Epithelial cell of prostate (primary cell): ENCODE measurements at regions not wholly inside any gene's neighbourhood (a gene's known extent, or its start where the extent isn't known, plus 50 kb on each side); places are given as distances from the start of the nearest gene placed in this dataset.
"Not testable (repeated sequence)": the region's sequence is repeated elsewhere in the genome, so short reads cannot be mapped to it uniquely, and the experiment has no call there.

Experiments used
- DNase-seq: peaks from one replicate; pipeline ENCODE4 v3.0.0-alpha.2; 2011; ENCODE audit warnings: low read depth, low spot score
- H3K27ac ChIP-seq: fragments of 450-650 bp; 2 replicates; pipeline ENCODE4 v1.5.1; 2017; ENCODE audit warnings: mild to moderate bottlenecking

DNA sequence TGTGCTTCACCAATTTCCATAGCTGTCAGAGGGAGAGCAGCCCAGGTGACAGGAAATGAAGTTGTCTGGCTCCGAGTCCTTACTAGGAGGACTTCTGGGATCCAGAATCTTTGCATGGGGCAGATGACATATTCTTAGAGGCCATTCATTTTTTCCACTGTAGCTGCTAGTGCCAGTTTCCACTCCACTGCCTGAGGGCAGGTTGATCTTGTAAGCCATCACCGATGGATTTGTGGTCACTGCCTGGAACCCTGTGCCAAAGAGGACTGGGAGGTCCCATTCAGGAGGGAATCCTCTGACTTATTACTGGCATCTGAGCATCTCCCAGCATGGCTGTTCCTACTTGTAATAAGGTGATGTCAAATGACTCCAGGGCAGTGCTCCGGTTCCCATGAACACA, 144.1 kb upstream of the KCNJ18 start:
- no peak overlapping the region for H3K27ac ChIP-seq
- no peak for DNase-seq

DNA sequence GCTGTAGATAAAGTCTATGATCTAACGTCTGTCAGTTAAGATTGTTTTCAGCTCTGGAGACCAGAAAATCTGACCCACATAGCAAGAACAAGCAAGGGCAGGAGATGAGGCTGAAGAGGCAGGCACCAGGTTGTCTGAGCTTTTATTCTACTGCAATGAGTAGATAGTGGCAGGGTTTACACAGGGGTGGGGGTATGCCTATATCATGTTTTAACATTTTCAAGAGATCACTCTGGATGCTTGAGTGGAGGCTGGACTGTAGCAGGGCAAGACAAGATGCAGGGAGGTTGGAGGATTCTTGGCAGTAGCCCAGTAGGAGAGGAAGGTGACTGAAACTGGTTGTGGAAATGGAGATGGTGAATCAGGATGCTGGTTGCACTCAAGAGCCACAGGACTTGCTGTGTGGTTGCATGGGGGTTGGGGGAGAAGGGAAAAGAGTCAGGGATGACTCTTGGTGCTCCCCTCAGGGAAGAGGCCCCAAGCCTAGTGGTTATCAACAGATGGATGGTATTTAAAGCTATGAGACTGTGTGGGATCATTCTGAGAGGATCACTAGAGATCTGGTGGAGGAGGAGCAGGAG, 143.1 kb upstream of the KCNJ18 start:
- peak overlapping the region; percentile 70 for H3K27ac ChIP-seq
- DNase-seq = no peak

DNA sequence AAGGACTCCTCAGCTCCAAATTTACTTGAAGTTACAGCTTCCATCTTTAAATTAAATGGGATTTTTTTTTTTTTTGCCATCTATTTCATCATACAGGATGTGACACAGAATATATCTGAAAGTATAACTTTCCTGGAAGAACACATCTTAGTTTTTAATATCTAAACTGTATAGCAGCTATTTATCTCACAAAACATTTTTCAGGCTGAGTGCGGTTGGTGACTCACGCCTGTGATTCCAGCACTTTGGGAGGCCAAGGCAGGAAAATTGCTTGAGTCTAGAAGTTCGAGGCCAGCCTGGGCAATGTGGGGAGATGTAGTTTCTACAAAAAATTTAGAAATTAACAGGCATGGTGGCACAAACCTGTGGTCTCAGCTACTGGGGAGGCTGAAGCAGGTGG, 142.3 kb upstream of the KCNJ18 start:
- H3K27ac ChIP-seq = peak overlapping the region; percentile 70
- not testable (repeated sequence) for DNase-seq

DNA sequence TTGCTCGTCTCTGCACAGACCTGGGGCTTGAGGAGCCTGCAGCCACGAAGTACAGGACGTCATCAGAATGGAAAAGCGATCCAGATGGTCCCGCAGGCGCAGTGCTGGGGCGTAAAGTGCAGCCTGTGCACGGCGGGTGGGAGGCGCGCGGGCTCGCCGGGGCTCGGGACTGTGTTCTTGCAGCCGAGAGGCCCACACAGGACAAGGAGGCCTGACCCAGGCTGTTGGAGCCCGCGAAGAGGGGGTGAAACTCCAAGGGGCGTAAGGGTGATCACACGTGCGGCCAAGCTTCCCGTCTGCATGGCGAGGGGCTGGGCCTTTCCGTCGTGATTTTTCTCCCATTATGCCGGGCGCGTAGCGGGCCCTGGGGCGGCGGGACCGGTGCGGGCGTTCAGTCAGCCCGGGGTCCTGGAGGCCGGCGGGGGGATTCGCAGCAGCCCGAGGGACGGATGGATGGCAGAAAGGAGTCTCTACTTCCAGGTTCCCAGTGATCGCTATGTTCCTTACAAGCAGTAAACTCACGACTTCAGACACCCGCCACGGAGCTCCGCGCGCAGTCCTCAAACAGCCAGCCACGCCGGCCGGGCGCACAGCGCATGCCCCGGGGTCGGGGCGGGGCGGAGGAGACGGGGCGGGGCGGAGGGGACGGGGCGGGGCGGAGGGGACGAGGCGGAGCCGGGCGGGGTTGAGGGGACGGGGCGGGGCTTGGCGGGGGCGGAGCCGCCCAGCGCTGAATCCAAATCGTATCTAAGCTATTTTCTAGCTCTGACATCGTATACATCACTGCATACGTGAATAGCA, 141.0 kb upstream of the KCNJ18 start:
- peak overlapping the region; percentile 70 for H3K27ac ChIP-seq
- DNase-seq = no peak

DNA sequence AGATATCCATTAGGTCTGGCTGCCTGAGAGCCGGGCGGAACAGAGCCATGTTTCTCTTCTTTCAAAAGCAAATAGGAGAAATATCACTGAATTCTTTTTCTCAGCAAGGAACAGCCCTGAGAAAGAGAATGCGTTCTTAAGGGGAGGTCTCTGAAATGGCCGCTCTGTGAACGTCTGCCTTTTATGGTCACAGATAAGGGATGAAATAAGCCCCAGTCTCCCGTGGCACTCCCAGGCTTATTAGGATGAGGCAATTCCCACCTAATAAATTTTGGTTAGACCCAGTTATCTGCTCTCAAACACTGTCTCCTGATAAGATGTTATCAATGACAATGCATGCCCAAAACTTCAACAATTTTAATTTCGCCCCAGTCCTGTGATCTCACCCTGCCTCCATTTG, 133.4 kb upstream of the KCNJ18 start:
- DNase-seq = not testable (repeated sequence)

DNA sequence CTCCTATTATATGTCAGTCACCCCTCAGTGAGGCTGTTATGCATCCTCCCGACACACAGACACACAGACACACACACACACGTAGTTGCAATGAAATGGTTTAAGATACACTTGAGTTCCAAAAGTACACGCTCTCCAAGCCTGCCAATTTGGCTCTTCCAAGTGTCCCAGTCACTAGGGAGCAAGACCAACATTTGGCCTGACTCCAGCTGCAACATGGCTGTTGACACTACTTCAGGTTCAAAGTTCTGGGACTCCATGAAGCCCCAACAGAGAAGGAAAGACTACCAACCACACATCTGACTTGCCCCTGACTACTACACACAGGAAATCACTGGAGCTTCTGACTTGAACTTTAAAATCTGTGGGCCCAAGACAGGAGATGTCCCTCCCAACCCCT, 128.1 kb upstream of the KCNJ18 start:
- no peak for DNase-seq
- no peak overlapping the region for H3K27ac ChIP-seq

More for the DNA sequence above, 133.4 kb upstream of the KCNJ18 start:
- not testable (repeated sequence) for H3K27ac ChIP-seq

DNA sequence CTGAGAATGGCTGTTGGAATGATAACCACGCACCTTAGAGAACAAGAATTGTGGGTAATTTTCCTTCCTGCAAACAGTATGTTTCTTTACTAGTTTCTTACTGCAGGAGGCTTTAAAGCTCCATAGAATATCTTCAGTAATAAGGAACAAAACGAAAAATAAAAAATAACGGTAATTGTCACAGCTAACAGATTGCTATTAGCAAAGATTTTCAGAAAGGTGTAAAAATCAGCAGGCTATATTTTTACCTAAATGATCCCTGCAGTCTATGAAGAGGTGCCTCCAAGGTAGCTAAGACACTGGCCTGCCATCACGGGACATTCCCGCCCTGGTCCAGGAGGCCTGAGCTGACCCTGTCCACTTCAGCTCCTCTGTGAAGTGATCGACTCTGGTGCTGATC, 127.6 kb upstream of the KCNJ18 start:
- not testable (repeated sequence) for DNase-seq, H3K27ac ChIP-seq

DNA sequence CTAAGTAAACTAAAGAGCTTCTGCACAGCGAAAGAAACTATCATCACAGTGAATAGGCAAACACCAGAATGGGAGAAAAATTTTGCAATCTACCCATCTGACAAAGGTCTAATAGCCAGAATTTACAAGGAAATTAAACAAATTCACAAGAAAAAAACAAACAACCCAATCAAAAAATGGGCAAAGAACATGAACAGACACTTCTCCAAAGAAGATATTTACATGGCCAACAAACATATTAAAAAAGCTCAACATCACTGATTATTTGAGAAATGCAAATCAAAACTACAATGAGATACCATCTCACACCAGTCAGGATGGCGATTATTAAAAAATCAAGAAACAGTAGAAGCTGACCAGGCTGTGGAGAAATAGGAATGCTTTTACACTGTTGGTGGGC, 121.9 kb upstream of the KCNJ18 start:
- not testable (repeated sequence) for DNase-seq, H3K27ac ChIP-seq

DNA sequence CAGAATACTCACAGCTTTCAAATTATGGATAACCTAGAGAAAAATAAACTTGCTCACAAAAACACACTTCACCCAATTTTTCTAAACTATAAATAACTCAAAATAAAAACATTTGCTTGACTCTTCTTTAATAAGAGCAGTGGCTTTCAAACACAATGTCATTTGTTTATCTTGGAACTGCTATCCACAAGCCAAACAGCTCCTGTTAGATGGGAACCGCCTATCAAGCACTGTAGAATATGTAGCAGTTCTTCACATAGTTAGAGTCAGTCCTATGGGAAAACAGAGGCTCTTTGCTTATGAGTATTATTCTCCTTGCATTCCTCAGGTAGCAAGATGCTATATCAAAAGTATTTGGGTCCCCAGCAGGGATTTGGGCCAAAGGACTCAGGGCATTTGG, 120.2 kb upstream of the KCNJ18 start:
- not testable (repeated sequence) for DNase-seq, H3K27ac ChIP-seq

DNA sequence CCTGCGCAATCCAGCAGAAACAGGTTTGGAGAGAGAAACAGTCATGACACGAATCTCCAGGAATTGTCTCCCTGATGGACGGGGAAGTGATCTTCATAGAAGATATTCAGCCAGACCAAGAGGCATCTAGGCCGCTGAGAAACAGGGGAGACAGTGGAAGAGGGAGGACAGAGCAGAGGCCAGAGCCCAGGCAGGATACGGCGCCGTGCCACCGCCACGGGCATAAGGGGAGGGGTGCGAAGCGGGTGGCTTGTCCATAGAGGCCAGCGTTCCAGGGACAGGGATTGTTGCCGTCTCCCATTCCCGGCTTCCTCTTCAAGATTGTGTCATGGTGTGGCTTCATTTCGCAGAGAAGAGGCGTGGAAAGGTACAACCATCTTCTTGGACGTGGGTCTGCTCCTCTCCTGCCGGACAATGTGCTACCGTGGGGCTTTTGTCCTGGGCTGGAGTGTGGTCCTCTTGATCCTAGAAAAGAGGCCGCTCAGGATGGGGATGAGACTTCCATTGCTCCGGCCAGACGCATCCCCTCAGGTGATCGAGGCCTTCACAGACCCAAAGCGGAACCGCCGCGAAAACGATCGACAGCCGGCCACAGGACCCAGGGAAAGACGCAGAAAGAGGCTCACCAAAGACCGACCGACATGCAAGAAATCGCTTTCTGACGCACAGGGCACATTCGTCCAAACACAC, 118.9 kb upstream of the KCNJ18 start:
- not testable (repeated sequence) for H3K27ac ChIP-seq, DNase-seq

DNA sequence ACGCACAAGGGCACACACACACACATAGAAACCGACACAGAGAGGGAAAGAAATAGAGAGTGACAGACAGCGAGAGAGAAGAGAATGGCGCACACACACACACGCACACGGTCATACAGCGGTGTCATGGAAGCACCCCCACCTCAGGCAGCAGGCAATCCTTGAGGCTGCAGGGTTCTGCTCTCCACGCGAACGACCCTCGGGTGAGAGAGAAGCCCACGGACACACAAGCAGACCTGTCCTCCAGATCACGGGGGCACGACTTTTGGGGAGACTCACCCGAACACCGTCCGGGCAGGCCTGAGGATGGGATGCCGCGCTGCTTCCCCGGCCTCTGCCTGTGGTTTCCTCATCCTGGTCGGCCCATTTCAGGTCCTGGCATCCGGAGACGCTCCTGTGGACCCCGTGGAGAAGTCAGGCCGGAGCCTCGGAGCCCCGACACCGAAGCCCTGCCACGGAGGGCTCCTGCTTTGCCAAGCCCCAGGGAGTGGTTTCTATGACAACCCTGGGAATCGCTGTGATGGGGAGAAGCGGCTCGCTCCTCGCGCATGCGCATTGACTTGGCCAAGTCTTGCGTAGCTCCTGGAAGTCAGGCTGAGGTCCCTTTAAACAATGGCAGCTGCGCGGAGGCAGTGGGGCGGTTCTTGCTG, 118.2 kb upstream of the KCNJ18 start:
- H3K27ac ChIP-seq = no peak overlapping the region
- DNase-seq = no peak

DNA sequence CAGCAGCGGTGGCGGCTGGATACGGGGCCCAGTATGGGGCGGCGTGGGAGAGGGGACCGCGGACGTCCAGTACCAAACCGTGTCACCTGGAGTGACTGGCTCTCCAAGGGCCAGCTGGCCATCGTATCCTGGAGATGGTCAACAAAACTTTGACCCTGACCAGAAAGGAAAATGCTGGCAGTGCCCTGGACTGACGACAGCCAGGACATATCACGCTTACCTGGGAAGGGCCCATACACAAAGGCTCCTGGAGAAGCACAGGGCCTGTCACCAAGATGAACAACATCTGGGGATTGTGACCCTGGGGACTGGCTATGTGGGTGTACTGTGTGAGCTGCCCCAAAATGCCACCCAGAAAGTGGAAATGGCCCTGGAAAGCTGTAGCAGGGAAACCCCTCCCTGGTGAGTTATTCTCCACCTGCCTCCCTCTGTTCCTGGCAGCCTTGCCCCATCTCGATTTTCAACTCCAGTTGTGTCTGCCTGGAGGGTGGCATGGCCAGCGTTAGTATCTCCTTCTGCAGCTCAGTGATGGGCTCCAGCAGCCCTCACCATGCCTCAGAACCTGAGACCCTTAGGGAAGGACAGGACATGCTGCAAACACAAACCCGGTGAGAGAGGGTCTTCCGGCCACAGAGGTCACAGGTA, 117.6 kb upstream of the KCNJ18 start:
- DNase-seq, H3K27ac ChIP-seq: not testable (repeated sequence)

DNA sequence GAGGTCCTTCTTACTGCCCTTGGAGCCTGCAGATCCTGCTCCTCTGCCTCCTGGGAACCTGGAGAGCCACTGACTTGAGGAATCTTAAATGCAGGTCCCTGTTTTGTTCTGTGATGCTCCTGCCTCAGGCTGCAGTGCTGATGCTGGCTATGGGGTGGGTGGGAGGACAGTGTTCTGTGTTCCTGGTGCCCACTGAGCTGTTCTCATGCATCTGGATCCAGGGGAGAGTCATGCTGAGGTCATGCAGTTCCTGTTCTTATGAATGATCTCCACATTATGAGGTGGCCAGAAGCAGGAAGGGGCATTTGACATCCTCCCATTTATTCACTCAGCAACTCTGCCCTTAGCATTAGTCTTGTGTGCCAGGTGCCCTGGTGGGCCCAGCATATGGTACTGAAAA, 113.5 kb upstream of the KCNJ18 start:
- DNase-seq = not testable (repeated sequence)

DNA sequence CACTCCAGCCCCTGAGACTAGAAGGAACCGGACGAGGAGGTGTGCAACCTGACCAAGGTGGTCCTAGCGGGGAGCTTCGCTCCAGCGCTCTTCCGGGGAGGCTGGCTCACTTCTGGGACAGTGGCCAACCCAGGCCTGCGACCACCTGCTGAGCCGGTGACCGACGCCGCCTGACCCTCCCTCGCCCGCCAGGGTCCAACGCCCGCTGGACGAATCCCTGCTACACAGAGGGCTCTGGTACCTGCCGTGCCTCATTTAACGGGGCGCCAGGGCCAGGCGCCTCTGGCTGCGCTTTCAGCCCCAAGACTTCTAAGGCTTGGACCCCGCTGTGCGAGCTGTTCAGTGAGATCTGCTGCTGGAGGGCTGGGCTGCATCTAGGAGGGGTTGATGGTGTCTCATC, 99.5 kb upstream of the KCNJ18 start:
- DNase-seq = no peak
- H3K27ac ChIP-seq = no peak overlapping the region

More for the DNA sequence above, 113.5 kb upstream of the KCNJ18 start:
- H3K27ac ChIP-seq = not testable (repeated sequence)

DNA sequence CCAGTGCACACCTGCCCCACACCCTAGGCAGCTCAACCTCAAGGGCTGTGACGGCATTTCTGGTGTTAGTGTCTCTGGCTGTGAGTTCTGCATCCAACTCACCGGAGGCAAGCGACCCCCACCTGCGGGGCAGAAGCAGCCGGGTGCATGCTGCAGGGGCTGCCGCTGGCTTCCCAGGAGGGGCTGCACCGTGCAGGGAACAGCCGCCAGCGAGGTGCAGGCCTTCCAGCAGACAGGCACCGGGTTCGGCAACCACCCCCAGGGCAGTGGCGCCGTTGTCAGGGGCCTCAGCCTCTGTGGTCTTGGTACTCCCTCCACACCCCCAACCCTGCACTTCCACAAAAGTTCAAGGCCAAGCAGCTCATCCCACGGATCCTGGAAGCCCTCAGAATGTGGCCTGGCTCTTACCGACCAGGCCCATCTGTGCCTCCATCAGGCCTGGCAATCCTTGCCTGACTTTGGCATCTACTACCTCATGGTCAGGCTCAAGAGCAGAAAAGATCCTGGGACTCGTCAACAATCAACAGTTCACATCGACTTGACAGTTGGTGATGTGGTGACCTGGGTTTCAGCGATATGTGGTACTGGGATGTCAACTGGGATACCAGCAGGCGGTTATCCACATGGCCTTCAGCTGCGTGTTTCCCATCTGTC, 98.7 kb upstream of the KCNJ18 start:
- not testable (repeated sequence) for H3K27ac ChIP-seq

DNA sequence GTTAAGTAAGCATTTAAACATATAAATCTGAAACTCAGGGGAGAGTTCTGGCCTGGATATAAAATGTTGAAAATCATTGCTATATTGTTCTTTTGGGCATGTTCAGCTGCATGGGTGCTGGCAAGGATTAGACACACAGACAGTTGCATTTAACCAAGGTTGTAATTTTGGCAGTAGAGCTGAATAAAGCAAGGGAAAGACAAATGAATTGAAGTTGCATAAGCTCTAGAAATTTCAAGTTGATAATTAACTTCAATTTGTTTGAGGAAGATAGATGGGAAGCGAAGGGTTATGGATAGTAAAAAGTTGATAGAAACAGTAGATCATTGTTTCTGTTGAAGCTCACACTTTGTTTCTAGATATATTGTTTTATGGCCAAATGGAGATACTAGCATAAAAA, 97.2 kb upstream of the KCNJ18 start:
- no peak for DNase-seq
- no peak overlapping the region for H3K27ac ChIP-seq

More for the DNA sequence above, 98.7 kb upstream of the KCNJ18 start:
- not testable (repeated sequence) for DNase-seq

DNA sequence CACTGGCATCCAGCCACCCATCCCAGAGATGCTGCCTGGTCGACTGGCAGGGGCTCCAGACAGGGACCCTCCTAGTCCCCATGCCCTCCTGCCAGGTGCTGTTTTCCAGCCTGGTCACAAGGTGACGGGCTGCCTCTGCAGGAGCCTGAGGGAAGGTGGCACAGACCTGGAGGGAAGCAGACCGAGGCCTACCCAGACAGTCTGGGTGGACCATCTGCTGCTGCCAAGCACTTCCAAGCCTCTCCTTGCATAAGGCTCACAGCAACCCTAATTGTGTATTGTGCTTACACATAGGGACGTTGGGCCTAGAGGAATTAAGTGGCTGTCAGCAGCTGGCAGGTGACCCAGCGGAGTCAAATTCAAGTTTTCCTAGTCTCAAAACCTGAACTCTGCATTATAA, 90.1 kb upstream of the KCNJ18 start:
- no peak overlapping the region for H3K27ac ChIP-seq

DNA sequence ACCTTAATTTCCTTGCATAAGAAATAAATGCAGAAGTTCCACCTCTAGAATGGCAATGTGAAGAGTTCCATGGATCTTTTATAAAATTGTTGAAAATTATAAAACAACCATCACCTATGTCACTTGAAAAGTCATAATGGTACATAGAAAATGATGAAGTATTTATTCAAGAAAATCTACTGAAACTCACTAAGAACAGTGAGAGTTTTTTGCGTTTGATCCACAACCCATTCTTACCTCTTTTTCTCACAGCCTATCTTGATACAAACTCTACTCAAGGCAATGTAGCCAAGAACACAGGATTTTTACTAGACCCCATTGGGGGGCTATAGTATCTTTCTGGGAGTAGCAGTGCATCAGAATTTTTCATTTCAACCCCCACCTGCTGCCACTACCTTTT, 89.0 kb upstream of the KCNJ18 start:
- not testable (repeated sequence) for DNase-seq, H3K27ac ChIP-seq

More for the DNA sequence above, 90.1 kb upstream of the KCNJ18 start:
- no peak for DNase-seq

DNA sequence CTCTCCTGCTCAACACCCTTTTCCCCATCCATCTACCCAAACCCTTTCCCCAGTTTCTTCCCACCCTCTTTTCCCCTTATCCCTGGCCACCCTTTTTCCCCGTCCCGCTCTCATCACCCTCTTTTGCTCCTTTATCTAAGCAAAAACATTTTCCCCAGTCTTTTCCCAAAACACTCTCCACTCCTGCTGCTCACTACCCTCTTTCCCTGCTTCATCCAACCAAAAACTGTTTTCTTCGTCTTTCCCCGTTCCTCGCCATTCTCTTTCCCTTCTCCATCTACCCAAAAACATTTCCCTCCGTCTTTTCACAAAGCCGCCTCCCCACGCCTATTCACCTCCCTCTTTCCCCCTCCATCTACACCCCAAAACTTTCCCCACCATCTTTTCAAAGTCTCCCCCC, 80.9 kb upstream of the KCNJ18 start:
- not testable (repeated sequence) for H3K27ac ChIP-seq, DNase-seq
